Stomach smooth muscle (tissue), 2 donors: ENCODE measurements at regions not wholly inside any gene's neighbourhood (a gene's known extent, or its start where the extent isn't known, plus 50 kb on each side); places are given as distances from the start of the nearest gene placed in this dataset.

Experiments
- H3K27ac ChIP-seq: one replicate; pipeline ENCODE4 v1.7.0; 2013; ENCODE audit warnings: mild to moderate bottlenecking, low read length, inconsistent platforms
- H3K27me3 ChIP-seq, 2 donors: one replicate each; pipeline ENCODE4 v1.7.0; 2013; ENCODE audit warnings: low read length in 2 of 2; ENCODE audit not compliant: insufficient read depth in 2 of 2, control insufficient read depth in 1 of 2
- H3K36me3 ChIP-seq, 2 donors: one replicate each; pipeline ENCODE4 v1.7.0; 2013; ENCODE audit warnings: low read length in 2 of 2; ENCODE audit not compliant: control insufficient read depth in 2 of 2, insufficient read depth in 2 of 2
- H3K4me1 ChIP-seq: one replicate; pipeline ENCODE4 v1.7.0; 2013; ENCODE audit warnings: low read length; ENCODE audit not compliant: control insufficient read depth, insufficient read depth
- H3K4me3 ChIP-seq, 2 donors: one replicate each; pipeline ENCODE4 v1.7.0; 2013; ENCODE audit warnings: low read length in 2 of 2
- H3K9ac ChIP-seq, 2 donors: one replicate each; pipeline ENCODE4 v1.7.0; 2013; ENCODE audit warnings: low read length in 2 of 2, mild to moderate bottlenecking in 1 of 2
- H3K9me3 ChIP-seq, 2 donors: one replicate each; pipeline ENCODE4 v1.7.0; 2013; ENCODE audit warnings: low read length in 2 of 2; ENCODE audit not compliant: control insufficient read depth in 2 of 2
- donor health status: healthy.
- donor health status: Pancreatic carcinoma.

- no peaks in the 10 kb centered on the region for H3K27me3 ChIP-seq
These were observed 105.0 kb downstream of the PTPRS start for GRCh38 chr19:5235458-5236219.

GRCh38 chr19:5234412-5234811 lies 106.2 kb downstream of the PTPRS start:
- no peak overlapping the region for H3K4me3 ChIP-seq
- no peak overlapping the region for H3K9ac ChIP-seq
- no peak overlapping the region for H3K27ac ChIP-seq
- H3K27me3 ChIP-seq = no peaks in the 10 kb centered on the region
- H3K4me1 ChIP-seq = peaks cover 3% of the 10 kb centered on the region
- peaks cover 13 to 20% of the 10 kb centered on the region in 2 donors for H3K36me3 ChIP-seq
- H3K9me3 ChIP-seq = no peaks in the 10 kb centered on the region

More at GRCh38 chr19:5235458-5236219, 105.0 kb downstream of the PTPRS start:
- Histone ChIP-seq H3K36me3 (peaks cover 12 to 23% of the 10 kb centered on the region in 2 donors), H3K9me3 (no peaks in the 10 kb centered on the region), H3K4me1 (no peaks in the 10 kb centered on the region), H3K4me3 (no peak overlapping the region), H3K27ac (no peak overlapping the region), H3K9ac (no peak overlapping the region)

GRCh38 chr19:5232798-5233505 lies 107.7 kb downstream of the PTPRS start:
- H3K4me1 ChIP-seq = peaks cover 3% of the 10 kb centered on the region
- H3K9me3 ChIP-seq = no peaks in the 10 kb centered on the region
- no peak overlapping the region for H3K9ac ChIP-seq
- H3K36me3 ChIP-seq = peaks cover 8 to 9% of the 10 kb centered on the region in 2 donors
- no peak overlapping the region for H3K27ac ChIP-seq
- no peak overlapping the region for H3K4me3 ChIP-seq
- H3K27me3 ChIP-seq = no peaks in the 10 kb centered on the region

GRCh38 chr19:5231857-5232678 lies 108.5 kb downstream of the PTPRS start:
- H3K36me3 ChIP-seq = peaks cover 6 to 8% of the 10 kb centered on the region in 2 donors
- peaks cover 3% of the 10 kb centered on the region for H3K4me1 ChIP-seq
- no peak overlapping the region for H3K27ac ChIP-seq
- H3K9me3 ChIP-seq = no peaks in the 10 kb centered on the region
- H3K9ac ChIP-seq = no peak overlapping the region
- H3K27me3 ChIP-seq = no peaks in the 10 kb centered on the region
- no peak overlapping the region for H3K4me3 ChIP-seq

GRCh38 chr19:5230730-5231555 lies 109.7 kb downstream of the PTPRS start:
- H3K36me3 ChIP-seq = peaks cover 0 to 5% of the 10 kb centered on the region in 2 donors
- no peaks in the 10 kb centered on the region for H3K27me3 ChIP-seq
- H3K4me3 ChIP-seq = no peak overlapping the region
- H3K4me1 ChIP-seq = peaks cover 3% of the 10 kb centered on the region
- H3K9ac ChIP-seq = no peak overlapping the region
- no peaks in the 10 kb centered on the region for H3K9me3 ChIP-seq
- H3K27ac ChIP-seq = no peak overlapping the region

- Histone ChIP-seq H3K27me3 (no peaks in the 10 kb centered on the region), H3K27ac (no peak overlapping the region), H3K9ac (no peak overlapping the region), H3K9me3 (no peaks in the 10 kb centered on the region), H3K4me1 (peaks cover 3% of the 10 kb centered on the region), H3K36me3 (peaks cover 0 to 8% of the 10 kb centered on the region in 2 donors), H3K4me3 (no peak overlapping the region)
These were observed 110.8 kb downstream of the PTPRS start for GRCh38 chr19:5229778-5230335.

- Histone ChIP-seq H3K4me3 (no peak overlapping the region), H3K9ac (no peak overlapping the region), H3K4me1 (peaks cover 3% of the 10 kb centered on the region), H3K27me3 (no peaks in the 10 kb centered on the region), H3K9me3 (no peaks in the 10 kb centered on the region), H3K27ac (no peak overlapping the region), H3K36me3 (peaks cover 0 to 12% of the 10 kb centered on the region in 2 donors)
These were observed 111.5 kb downstream of the PTPRS start for GRCh38 chr19:5228932-5229777.

GRCh38 chr19:5228490-5228889 lies 112.1 kb downstream of the PTPRS start:
- Histone ChIP-seq H3K27ac (no peak overlapping the region), H3K4me1 (peaks cover 3% of the 10 kb centered on the region), H3K4me3 (no peak overlapping the region), H3K27me3 (no peaks in the 10 kb centered on the region), H3K9ac (no peak overlapping the region), H3K36me3 (peaks cover 0 to 12% of the 10 kb centered on the region in 2 donors), H3K9me3 (no peaks in the 10 kb centered on the region)

- Histone ChIP-seq H3K36me3 (peaks cover 11 to 21% of the 10 kb centered on the region in 2 donors), H3K9ac (no peak overlapping the region), H3K27me3 (no peaks in the 10 kb centered on the region), H3K27ac (no peak overlapping the region), H3K4me1 (peaks cover 3% of the 10 kb centered on the region), H3K9me3 (no peaks in the 10 kb centered on the region), H3K4me3 (no peak overlapping the region)
These were observed 114.9 kb downstream of the PTPRS start for GRCh38 chr19:5225486-5226345.
